Lower lobe of right lung (tissue), 2 donors: ENCODE measurements at regions not wholly inside any gene's neighbourhood (a gene's known extent, or its start where the extent isn't known, plus 50 kb on each side); places are given as distances from the start of the nearest gene placed in this dataset.

Source experiments
- ATAC-seq, 2 donors: fragments of 200-7000 bp; cut with Tn5 transposase; one replicate each; pipeline ENCODE4 v1.9.1; 2020 to 2022; ENCODE audit warnings: mild to moderate bottlenecking in 2 of 2, moderate library complexity in 2 of 2
- DNase-seq: peaks from one replicate; pipeline ENCODE4 v3.0.0-alpha.2; 2020
- H3K27ac ChIP-seq: fragments of 200-600 bp; one replicate; pipeline ENCODE4 v1.8.0; 2022
- H3K27me3 ChIP-seq: fragments of 200-600 bp; one replicate; pipeline ENCODE4 v1.8.0; 2022; ENCODE audit warnings: low read depth
- H3K36me3 ChIP-seq: fragments of 200-600 bp; one replicate; pipeline ENCODE4 v1.8.0; 2022; ENCODE audit warnings: mild to moderate bottlenecking
- H3K4me1 ChIP-seq: fragments of 200-600 bp; one replicate; pipeline ENCODE4 v1.8.0; 2022
- H3K4me3 ChIP-seq: fragments of 200-600 bp; one replicate; pipeline ENCODE4 v1.8.0; 2022; ENCODE audit warnings: mild to moderate bottlenecking
- H3K9me3 ChIP-seq: fragments of 200-600 bp; one replicate; pipeline ENCODE4 v1.8.0; 2022
- CTCF ChIP-seq: fragments of 200-600 bp; IDR thresholded peaks from one replicate; pipeline ENCODE4 v1.8.0; 2022; ENCODE audit warnings: antibody characterized with exemption, mild to moderate bottlenecking
- intact Hi-C: fragments of 100-400 bp; cut with DNase I; formaldehyde crosslinking; loops from one replicate; pipeline ENCODE4 v1.11.0; 2022
- donor health status: DM: no; HTN: yes; CAD: no; lungs with severe emphysema.

DNA sequence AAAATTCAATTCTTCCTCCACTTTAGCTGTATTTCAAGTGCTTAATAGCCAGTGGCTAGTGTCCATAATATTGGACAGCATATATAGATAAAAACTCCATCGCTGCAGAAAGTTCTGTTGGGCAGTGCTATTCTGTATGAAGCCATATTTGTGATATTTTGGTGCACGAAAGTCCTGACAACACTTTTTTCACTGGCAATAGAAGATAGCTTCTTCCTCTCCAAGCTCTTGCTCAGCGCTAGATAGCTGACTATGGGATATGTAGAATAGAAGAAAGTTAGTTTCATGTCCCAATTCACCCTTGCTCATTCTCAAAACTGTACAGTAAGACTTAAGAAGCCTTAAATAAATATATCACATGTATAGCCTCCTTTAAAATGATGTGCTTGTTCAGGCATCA, 269.9 kb downstream of the TLR4 start:
- H3K36me3 ChIP-seq: no peaks in the 10 kb centered on the region
- no peak overlapping the region for H3K27ac ChIP-seq
- no peak for TF ChIP-seq CTCF
- DNase-seq (no peak), ATAC-seq (no peak)
- no peaks in the 10 kb centered on the region for H3K9me3 ChIP-seq
- H3K27me3 ChIP-seq: no peaks in the 10 kb centered on the region
- no peaks in the 10 kb centered on the region for H3K4me1 ChIP-seq
- H3K4me3 ChIP-seq: no peak overlapping the region
- intact Hi-C loops: no loop called here

GRCh38 chr9:117979914-117980313, 275.7 kb downstream of the TLR4 start:
- Histone ChIP-seq H3K27me3 (peaks cover 3% of the 10 kb centered on the region), H3K9me3 (no peaks in the 10 kb centered on the region), H3K4me1 (no peaks in the 10 kb centered on the region), H3K27ac (no peak overlapping the region), H3K36me3 (no peaks in the 10 kb centered on the region), H3K4me3 (no peak overlapping the region)
- ATAC-seq: no peak
- intact Hi-C loops: no loop called here
- no peak for TF ChIP-seq CTCF
- DNase-seq: no peak

- no peak overlapping the region for H3K27ac ChIP-seq
- no peak for ATAC-seq
- H3K9me3 ChIP-seq: no peaks in the 10 kb centered on the region
- H3K4me3 ChIP-seq: no peak overlapping the region
- no peaks in the 10 kb centered on the region for H3K27me3 ChIP-seq
- no peaks in the 10 kb centered on the region for H3K36me3 ChIP-seq
- no peak for TF ChIP-seq CTCF
- DNase-seq: no peak
- H3K4me1 ChIP-seq: no peaks in the 10 kb centered on the region
- intact Hi-C loops: no loop called here
These were observed 283.7 kb downstream of the TLR4 start for GRCh38 chr9:117987945-117988344.

DNA sequence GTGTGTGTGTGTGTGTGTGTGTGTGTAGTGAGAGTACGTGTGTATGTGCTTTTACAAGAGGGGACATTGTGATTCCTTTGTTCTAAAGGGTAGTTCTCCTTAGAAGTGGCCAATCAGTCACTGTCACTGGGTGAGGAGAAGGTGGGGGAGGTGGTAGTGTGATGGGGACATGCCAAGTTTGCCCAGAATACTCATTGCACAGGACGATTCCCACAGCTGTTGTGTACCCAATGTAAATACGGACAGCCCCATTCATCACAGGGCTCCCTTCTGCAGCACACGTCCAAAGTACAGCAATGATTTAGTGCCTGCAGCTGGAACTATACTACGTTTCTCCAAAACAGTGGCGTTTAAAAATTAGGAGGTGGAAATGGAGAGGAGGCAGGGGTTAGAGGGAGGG, 287.8 kb downstream of the TLR4 start:
- no peak overlapping the region for H3K27ac ChIP-seq
- H3K4me3 ChIP-seq: no peak overlapping the region
- H3K9me3 ChIP-seq: no peaks in the 10 kb centered on the region
- H3K4me1 ChIP-seq: no peaks in the 10 kb centered on the region
- H3K36me3 ChIP-seq: no peaks in the 10 kb centered on the region
- intact Hi-C loops: no loop called here
- TF ChIP-seq CTCF: no peak
- ATAC-seq (no peak), DNase-seq (no peak)
- no peaks in the 10 kb centered on the region for H3K27me3 ChIP-seq

GRCh38 chr9:118000581-118000980, 296.4 kb downstream of the TLR4 start:
- TF ChIP-seq CTCF: no peak
- Histone ChIP-seq H3K4me1 (no peaks in the 10 kb centered on the region), H3K9me3 (no peaks in the 10 kb centered on the region), H3K27ac (no peak overlapping the region), H3K4me3 (no peak overlapping the region), H3K36me3 (no peaks in the 10 kb centered on the region), H3K27me3 (no peaks in the 10 kb centered on the region)
- ATAC-seq (no peak), DNase-seq (no peak)
- intact Hi-C loops: no loop called here

- intact Hi-C loops: no loop called here
- no peak overlapping the region for H3K4me3 ChIP-seq
- no peaks in the 10 kb centered on the region for H3K9me3 ChIP-seq
- no peak overlapping the region for H3K27ac ChIP-seq
- no peak for TF ChIP-seq CTCF
- H3K4me1 ChIP-seq: no peaks in the 10 kb centered on the region
- no peak for DNase-seq
- no peaks in the 10 kb centered on the region for H3K36me3 ChIP-seq
- no peak for ATAC-seq
- H3K27me3 ChIP-seq: no peaks in the 10 kb centered on the region
These were observed 299.0 kb downstream of the TLR4 start for GRCh38 chr9:118003240-118003639.
